ENCODE measurements at regions not wholly inside any gene's neighbourhood (a gene's known extent, or its start where the extent isn't known, plus 50 kb on each side); places are given as distances from the start of the nearest gene placed in this dataset.
"Not testable (repeated sequence)": the region's sequence is repeated elsewhere in the genome, so short reads cannot be mapped to it uniquely, and the experiment has no call there.

GRCh38 chr16:75996491-75996890 is 270.2 kb upstream of the CPHXL start:
- DNase-seq (ENCODE audit: low spot score): no peak

GRCh38 chr16:75997606-75998005 is 271.3 kb upstream of the CPHXL start:
- DNase-seq (ENCODE audit: low spot score): no peak

- no peak for DNase-seq (ENCODE audit: low spot score)
Measured at GRCh38 chr16:76007645-76008044, 269.6 kb upstream of the CNTNAP4 start.

- no peak for DNase-seq (ENCODE audit: low spot score)
Measured at GRCh38 chr16:76023835-76024234, 253.4 kb upstream of the CNTNAP4 start.

- no peak for DNase-seq (ENCODE audit: low spot score)
Measured at GRCh38 chr16:76035689-76036088, 241.5 kb upstream of the CNTNAP4 start.

GRCh38 chr16:76038097-76038496 is 239.1 kb upstream of the CNTNAP4 start:
- DNase-seq (ENCODE audit: low spot score): no peak

GRCh38 chr16:76052725-76053124 is 224.5 kb upstream of the CNTNAP4 start:
- no peak for DNase-seq (ENCODE audit: low spot score)

- DNase-seq (ENCODE audit: low spot score): peak; percentile 56
Measured at GRCh38 chr16:76059186-76059585, 218.0 kb upstream of the CNTNAP4 start.

- no peak for DNase-seq (ENCODE audit: low spot score)
Measured at GRCh38 chr16:76059701-76060100, 217.5 kb upstream of the CNTNAP4 start.

- DNase-seq (ENCODE audit: low spot score): no peak
Measured at GRCh38 chr16:76071690-76072089, 205.5 kb upstream of the CNTNAP4 start.

GRCh38 chr16:76081967-76082366 is 195.2 kb upstream of the CNTNAP4 start:
- DNase-seq (ENCODE audit: low spot score): peak; percentile 18

GRCh38 chr16:76106647-76107046 is 170.6 kb upstream of the CNTNAP4 start:
- no peak for DNase-seq (ENCODE audit: low spot score)

- no peak for DNase-seq (ENCODE audit: low spot score)
Measured at GRCh38 chr16:76108460-76108859, 168.7 kb upstream of the CNTNAP4 start.

- no peak for DNase-seq (ENCODE audit: low spot score)
Measured at GRCh38 chr16:76114681-76115080, 162.5 kb upstream of the CNTNAP4 start.

GRCh38 chr16:76118344-76118743 is 158.9 kb upstream of the CNTNAP4 start:
- DNase-seq (ENCODE audit: low spot score): no peak

GRCh38 chr16:76121636-76122035 is 155.6 kb upstream of the CNTNAP4 start:
- no peak for DNase-seq (ENCODE audit: low spot score)

GRCh38 chr16:76123966-76124365 is 153.2 kb upstream of the CNTNAP4 start:
- no peak for DNase-seq (ENCODE audit: low spot score)

GRCh38 chr16:76125871-76126270 is 151.3 kb upstream of the CNTNAP4 start:
- DNase-seq (ENCODE audit: low spot score): no peak

GRCh38 chr16:76138056-76138455 is 139.1 kb upstream of the CNTNAP4 start:
- not testable (repeated sequence) for DNase-seq (ENCODE audit: low spot score)

GRCh38 chr16:76157629-76158028 is 119.6 kb upstream of the CNTNAP4 start:
- no peak for DNase-seq (ENCODE audit: low spot score)

- no peak for DNase-seq (ENCODE audit: low spot score)
Measured at GRCh38 chr16:76162046-76162445, 115.2 kb upstream of the CNTNAP4 start.

GRCh38 chr16:76164970-76165558 is 112.1 kb upstream of the CNTNAP4 start:
- no peak for DNase-seq (ENCODE audit: low spot score)

- DNase-seq (ENCODE audit: low spot score): no peak
Measured at GRCh38 chr16:76175718-76176117, 101.5 kb upstream of the CNTNAP4 start.

- no peak for DNase-seq (ENCODE audit: low spot score)
Measured at GRCh38 chr16:76176153-76176552, 101.0 kb upstream of the CNTNAP4 start.

- no peak for DNase-seq (ENCODE audit: low spot score)
Measured at GRCh38 chr16:76176616-76177015, 100.6 kb upstream of the CNTNAP4 start.

Data from SW480 (cell line).